NB4 (cell line): ENCODE measurements at regions not wholly inside any gene's neighbourhood (a gene's known extent, or its start where the extent isn't known, plus 50 kb on each side); places are given as distances from the start of the nearest gene placed in this dataset.

Experiments
- DNase-seq: peaks from one replicate; pipeline ENCODE4 v3.0.0; 2010; ENCODE audit warnings: low read depth
- H3K4me3 ChIP-seq: one replicate; pipeline ENCODE4 v1.5.1; 2011; ENCODE audit warnings: mild to moderate bottlenecking, low read depth, low read length, moderate library complexity
- CTCF ChIP-seq: IDR thresholded peaks from one replicate; pipeline ENCODE4 v1.5.1; 2012; ENCODE audit warnings: low read depth, low read length
- MAX ChIP-seq: IDR thresholded peaks from 2 replicates; pipeline ENCODE4 v1.6.1; 2011; ENCODE audit warnings: low read depth, low read length
- MYC ChIP-seq: IDR thresholded peaks from 2 replicates; pipeline ENCODE4 v1.6.1; 2011; ENCODE audit warnings: low read depth, low read length
- POLR2A ChIP-seq: IDR thresholded peaks from 2 replicates; pipeline ENCODE4 v1.6.1; 2011; ENCODE audit warnings: mild to moderate bottlenecking; ENCODE audit not compliant: insufficient read length; ENCODE audit errors: extremely low read depth

GRCh38 chr6:144712541-144712940, 427.4 kb downstream of the UTRN start:
- no peak overlapping the region for H3K4me3 ChIP-seq
- DNase-seq = no peak
- TF ChIP-seq MYC (no peak), MAX (no peak), CTCF (no peak), POLR2A (no peak)

GRCh38 chr6:144714021-144714712, 429.0 kb downstream of the UTRN start:
- no peak for DNase-seq
- TF ChIP-seq MYC (no peak), MAX (no peak), POLR2A (no peak), CTCF (no peak)
- H3K4me3 ChIP-seq = no peak overlapping the region

GRCh38 chr6:144715344-144715743, 430.2 kb downstream of the UTRN start:
- H3K4me3 ChIP-seq = no peak overlapping the region
- no peak for DNase-seq
- no peak for TF ChIP-seq POLR2A
- no peak for TF ChIP-seq MYC
- no peak for TF ChIP-seq CTCF
- TF ChIP-seq MAX = no peak

- DNase-seq = no peak
- H3K4me3 ChIP-seq = no peak overlapping the region
- no peak for TF ChIP-seq POLR2A
These were observed 433.3 kb downstream of the UTRN start for GRCh38 chr6:144718431-144718830.

GRCh38 chr6:144721232-144721631, 436.1 kb downstream of the UTRN start:
- no peak overlapping the region for H3K4me3 ChIP-seq
- TF ChIP-seq CTCF (no peak), MYC (no peak), MAX (no peak), POLR2A (no peak)
- no peak for DNase-seq

- DNase-seq = peak; percentile 7
- H3K4me3 ChIP-seq = no peak overlapping the region
- TF ChIP-seq CTCF = no peak
These were observed 437.1 kb downstream of the UTRN start for GRCh38 chr6:144722154-144722737.
